ENCODE measurements at regions not wholly inside any gene's neighbourhood (a gene's known extent, or its start where the extent isn't known, plus 50 kb on each side); places are given as distances from the start of the nearest gene placed in this dataset.

GRCh38 chr12:93273834-93274564 is 103.7 kb upstream of the NUDT4 start:
- H3K4me3 ChIP-seq (ENCODE audit: low read depth, low read length, poor library complexity, severe bottlenecking): no peak overlapping the region
- H3K36me3 ChIP-seq (ENCODE audit: insufficient read depth, low read length, poor library complexity, severe bottlenecking): no peaks in the 10 kb centered on the region
- no peak overlapping the region for H3K27ac ChIP-seq (ENCODE audit: low read depth, low read length, poor library complexity, severe bottlenecking)
- DNase-seq (ENCODE audit: low spot score): no peak
- no TSS peak for BruUV-seq (replicated peaks)
- no peaks in the 10 kb centered on the region for H3K4me1 ChIP-seq (ENCODE audit: insufficient read depth, low read length, poor library complexity, severe bottlenecking)
- intact Hi-C loops (cut with micrococcal nuclease; ENCODE audit: unreplicated experiment): no loop called here
- no peaks in the 10 kb centered on the region for H3K9me3 ChIP-seq (ENCODE audit: low read depth, low read length, poor library complexity, severe bottlenecking)
- POLR2A ChIA-PET (ENCODE audit: low non-redundant PET): no interaction called here
- CTCF ChIA-PET: no interaction called here
- TF ChIP-seq, protein P1, sequence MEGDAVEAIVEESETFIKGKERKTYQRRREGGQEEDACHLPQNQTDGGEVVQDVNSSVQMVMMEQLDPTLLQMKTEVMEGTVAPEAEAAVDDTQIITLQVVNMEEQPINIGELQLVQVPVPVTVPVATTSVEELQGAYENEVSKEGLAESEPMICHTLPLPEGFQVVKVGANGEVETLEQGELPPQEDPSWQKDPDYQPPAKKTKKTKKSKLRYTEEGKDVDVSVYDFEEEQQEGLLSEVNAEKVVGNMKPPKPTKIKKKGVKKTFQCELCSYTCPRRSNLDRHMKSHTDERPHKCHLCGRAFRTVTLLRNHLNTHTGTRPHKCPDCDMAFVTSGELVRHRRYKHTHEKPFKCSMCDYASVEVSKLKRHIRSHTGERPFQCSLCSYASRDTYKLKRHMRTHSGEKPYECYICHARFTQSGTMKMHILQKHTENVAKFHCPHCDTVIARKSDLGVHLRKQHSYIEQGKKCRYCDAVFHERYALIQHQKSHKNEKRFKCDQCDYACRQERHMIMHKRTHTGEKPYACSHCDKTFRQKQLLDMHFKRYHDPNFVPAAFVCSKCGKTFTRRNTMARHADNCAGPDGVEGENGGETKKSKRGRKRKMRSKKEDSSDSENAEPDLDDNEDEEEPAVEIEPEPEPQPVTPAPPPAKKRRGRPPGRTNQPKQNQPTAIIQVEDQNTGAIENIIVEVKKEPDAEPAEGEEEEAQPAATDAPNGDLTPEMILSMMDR (conservative IDR thresholded peaks at IDR 0.05; ENCODE audit: low read depth, low read length): no peak
- no peak for TF ChIP-seq EZH2 (IDR thresholded peaks at IDR 0.05; ENCODE audit: borderline replicate concordance, low read depth, low read length, poor library complexity, severe bottlenecking)
- H3K27me3 ChIP-seq (replicated peaks; ENCODE audit: insufficient read depth, low read depth, low read length, poor library complexity): no peaks in the 10 kb centered on the region

DNA sequence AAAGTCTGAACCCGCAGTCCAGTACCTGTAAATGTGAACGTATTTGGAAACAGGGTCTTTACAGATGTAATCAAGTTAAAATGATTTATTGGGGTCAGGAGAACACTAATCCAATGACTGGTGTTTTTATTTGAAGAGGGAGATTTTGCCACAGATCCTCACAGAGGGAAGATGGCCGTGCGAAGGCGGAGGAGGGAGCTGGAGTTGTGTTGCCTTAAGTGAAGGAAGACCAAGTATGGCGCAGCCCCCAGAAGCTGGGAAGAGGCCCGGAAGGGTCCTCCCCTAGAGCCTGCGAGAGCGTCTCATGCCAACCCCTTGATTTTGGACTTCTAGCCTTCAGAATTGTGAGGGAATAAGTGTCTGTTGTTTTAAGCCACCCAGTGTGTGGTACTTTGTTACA is 102.8 kb upstream of the NUDT4 start:
- H3K27me3 ChIP-seq (replicated peaks; ENCODE audit: insufficient read depth, low read depth, low read length, poor library complexity): no peaks in the 10 kb centered on the region
- intact Hi-C loops (cut with micrococcal nuclease; ENCODE audit: unreplicated experiment): no loop called here
- no peak overlapping the region for H3K4me3 ChIP-seq (ENCODE audit: low read depth, low read length, poor library complexity, severe bottlenecking)
- H3K9me3 ChIP-seq (ENCODE audit: low read depth, low read length, poor library complexity, severe bottlenecking): no peaks in the 10 kb centered on the region
- DNase-seq (ENCODE audit: low spot score): no peak
- TF ChIP-seq EZH2 (IDR thresholded peaks at IDR 0.05; ENCODE audit: borderline replicate concordance, low read depth, low read length, poor library complexity, severe bottlenecking): no peak
- TF ChIP-seq, protein P1 (conservative IDR thresholded peaks at IDR 0.05; ENCODE audit: low read depth, low read length): no peak
- no peaks in the 10 kb centered on the region for H3K4me1 ChIP-seq (ENCODE audit: insufficient read depth, low read length, poor library complexity, severe bottlenecking)
- BruUV-seq (replicated peaks): no TSS peak
- ChIA-PET CTCF (no interaction called here), POLR2A (ENCODE audit: low non-redundant PET) (no interaction called here)
- H3K36me3 ChIP-seq (ENCODE audit: insufficient read depth, low read length, poor library complexity, severe bottlenecking): no peaks in the 10 kb centered on the region
- H3K27ac ChIP-seq (ENCODE audit: low read depth, low read length, poor library complexity, severe bottlenecking): no peak overlapping the region

- Histone ChIP-seq H3K36me3 (ENCODE audit: insufficient read depth, low read length, poor library complexity, severe bottlenecking) (no peaks in the 10 kb centered on the region), H3K27ac (ENCODE audit: low read depth, low read length, poor library complexity, severe bottlenecking) (no peak overlapping the region), H3K27me3 (replicated peaks; ENCODE audit: insufficient read depth, low read depth, low read length, poor library complexity) (no peaks in the 10 kb centered on the region), H3K9me3 (ENCODE audit: low read depth, low read length, poor library complexity, severe bottlenecking) (no peaks in the 10 kb centered on the region), H3K4me3 (ENCODE audit: low read depth, low read length, poor library complexity, severe bottlenecking) (no peak overlapping the region), H3K4me1 (ENCODE audit: insufficient read depth, low read length, poor library complexity, severe bottlenecking) (no peaks in the 10 kb centered on the region)
- BruUV-seq (replicated peaks): no TSS peak
- POLR2A ChIA-PET (ENCODE audit: low non-redundant PET): no interaction called here
- DNase-seq (ENCODE audit: low spot score): no peak
- CTCF ChIA-PET: no interaction called here
- no peak for TF ChIP-seq EZH2 (IDR thresholded peaks at IDR 0.05; ENCODE audit: borderline replicate concordance, low read depth, low read length, poor library complexity, severe bottlenecking)
- TF ChIP-seq, protein P1 (conservative IDR thresholded peaks at IDR 0.05; ENCODE audit: low read depth, low read length): no peak
- intact Hi-C loops (cut with micrococcal nuclease; ENCODE audit: unreplicated experiment): no loop called here
These were observed 102.1 kb upstream of the NUDT4 start for GRCh38 chr12:93275589-93275988.
